H9 (cell line): ENCODE measurements at regions not wholly inside any gene's neighbourhood (a gene's known extent, or its start where the extent isn't known, plus 50 kb on each side); places are given as distances from the start of the nearest gene placed in this dataset.

ENCODE experiments used
- DNase-seq: peaks from one replicate; pipeline ENCODE4 v3.0.0-alpha.2; 2017
- H2AFZ ChIP-seq: one replicate; pipeline ENCODE4 v1.6.1; 2013; ENCODE audit warnings: mild to moderate bottlenecking, low read length, control low read depth, moderate library complexity
- H2AK5ac ChIP-seq: 2 replicates; pipeline ENCODE4 v1.6.1; 2013; ENCODE audit warnings: low read length, control low read depth, mixed read lengths; ENCODE audit not compliant: insufficient read length
- H2BK120ac ChIP-seq: one replicate; pipeline ENCODE4 v1.6.1; 2013; ENCODE audit warnings: low read depth, mild to moderate bottlenecking, low read length, control low read depth, inconsistent platforms; ENCODE audit not compliant: poor library complexity, severe bottlenecking
- H2BK12ac ChIP-seq: 2 replicates; pipeline ENCODE4 v1.6.1; 2013; ENCODE audit warnings: low read length, control low read depth, mixed read lengths, low read depth; ENCODE audit not compliant: insufficient read length
- H2BK15ac ChIP-seq: 2 replicates; pipeline ENCODE4 v1.6.1; 2013; ENCODE audit warnings: low read depth, low read length, control low read depth
- H2BK20ac ChIP-seq: one replicate; pipeline ENCODE4 v1.6.1; 2013; ENCODE audit warnings: low read depth, mild to moderate bottlenecking, low read length, control low read depth, inconsistent platforms; ENCODE audit not compliant: poor library complexity, severe bottlenecking
- H2BK5ac ChIP-seq: 2 replicates; pipeline ENCODE4 v1.6.1; 2013; ENCODE audit warnings: low read length, control low read depth, mixed read lengths; ENCODE audit not compliant: insufficient read length
- H3K14ac ChIP-seq: 2 replicates; pipeline ENCODE4 v1.6.1; 2013; ENCODE audit warnings: low read length, control low read depth; ENCODE audit not compliant: insufficient read depth
- H3K18ac ChIP-seq: 2 replicates; pipeline ENCODE4 v1.6.1; 2013; ENCODE audit warnings: low read depth, mild to moderate bottlenecking, mixed read lengths, low read length, control low read depth; ENCODE audit not compliant: insufficient read length
- H3K23ac ChIP-seq: 2 replicates; pipeline ENCODE4 v1.6.1; 2013; ENCODE audit warnings: low read length, control low read depth, mixed read lengths, low read depth; ENCODE audit not compliant: insufficient read length
- H3K23me2 ChIP-seq: 2 replicates; pipeline ENCODE4 v1.6.1; 2013; ENCODE audit warnings: low read depth, mild to moderate bottlenecking, mixed read lengths, low read length, control low read depth; ENCODE audit not compliant: insufficient read length, poor library complexity, severe bottlenecking
- H3K27ac ChIP-seq: 2 replicates; pipeline ENCODE4 v1.5.1; 2013; ENCODE audit warnings: low read length, control low read depth, mixed read lengths, low read depth; ENCODE audit not compliant: insufficient read length
- H3K27me3 ChIP-seq: 2 replicates; pipeline ENCODE4 v1.6.1; 2013; ENCODE audit warnings: low read length, control low read depth, inconsistent platforms; ENCODE audit not compliant: insufficient read depth
- H3K4ac ChIP-seq: 2 replicates; pipeline ENCODE4 v1.6.1; 2013; ENCODE audit warnings: low read depth, mild to moderate bottlenecking, control low read depth, inconsistent platforms, low read length, moderate library complexity
- H3K4me1 ChIP-seq: 2 replicates; pipeline ENCODE4 v1.6.1; 2013; ENCODE audit warnings: low read length, control low read depth, inconsistent platforms; ENCODE audit not compliant: insufficient read depth
- H3K4me2 ChIP-seq: 2 replicates; pipeline ENCODE4 v1.6.1; 2013; ENCODE audit warnings: low read length, control low read depth, mixed read lengths; ENCODE audit not compliant: insufficient read length, insufficient read depth
- H3K56ac ChIP-seq: 2 replicates; pipeline ENCODE4 v1.6.1; 2013; ENCODE audit warnings: low read depth, mild to moderate bottlenecking, mixed read lengths, low read length, control low read depth; ENCODE audit not compliant: insufficient read length
- H3K79me1 ChIP-seq: 2 replicates; pipeline ENCODE4 v1.6.1; 2013; ENCODE audit warnings: low read depth, mild to moderate bottlenecking, moderate library complexity, low read length, control low read depth, inconsistent platforms; ENCODE audit not compliant: insufficient read depth, poor library complexity, severe bottlenecking
- H3K79me2 ChIP-seq: 2 replicates; pipeline ENCODE4 v1.6.1; 2013; ENCODE audit warnings: low read length, control low read depth, inconsistent platforms; ENCODE audit not compliant: insufficient read depth
- H3K9ac ChIP-seq: 2 replicates; pipeline ENCODE4 v1.6.1; 2013; ENCODE audit warnings: low read length, control low read depth, mixed read lengths; ENCODE audit not compliant: insufficient read length; ENCODE audit errors: extremely low read depth
- H3K9me3 ChIP-seq: one replicate; pipeline ENCODE4 v1.6.1; 2013; ENCODE audit warnings: low read depth, low read length, inconsistent platforms; ENCODE audit not compliant: control insufficient read depth
- H3T11ph ChIP-seq: one replicate; pipeline ENCODE4 v1.6.1; 2013; ENCODE audit warnings: mild to moderate bottlenecking, low read length, control low read depth, inconsistent platforms
- H4K20me1 ChIP-seq: one replicate; pipeline ENCODE4 v1.6.1; 2013; ENCODE audit not compliant: control insufficient read depth, insufficient read length, insufficient read depth
- H4K5ac ChIP-seq: 2 replicates; pipeline ENCODE4 v1.6.1; 2013; ENCODE audit warnings: low read depth, mild to moderate bottlenecking, mixed read lengths, low read length, control low read depth; ENCODE audit not compliant: insufficient read length
- H4K8ac ChIP-seq: replicated peaks from 2 replicates; pipeline ENCODE4 v1.6.1; 2013; ENCODE audit warnings: low read length, control low read depth, mixed read lengths, low read depth; ENCODE audit not compliant: insufficient read length
- H4K91ac ChIP-seq: 2 replicates; pipeline ENCODE4 v1.6.1; 2013; ENCODE audit warnings: low read depth, mild to moderate bottlenecking, moderate library complexity, mixed read lengths, low read length, control low read depth; ENCODE audit not compliant: insufficient read length
- H3K27ac Mint-ChIP-seq, 3 experiments: 2 replicates in 2 of 3; 3 replicates in 1 of 3; pipeline ENCODE4 v1.8.0; 2020 to 2021; ENCODE audit warnings: mixed read lengths in 3 of 3, mild to moderate bottlenecking in 1 of 3, moderate library complexity in 1 of 3
- H3K27me3 Mint-ChIP-seq: 2 replicates; pipeline ENCODE4 v1.8.0; 2021; ENCODE audit warnings: low read depth, mild to moderate bottlenecking, moderate library complexity, mixed read lengths
- H3K36me3 Mint-ChIP-seq, 3 experiments: 2 replicates in 2 of 3; 3 replicates in 1 of 3; pipeline ENCODE4 v1.8.0; 2020 to 2021; ENCODE audit warnings: low read depth in 3 of 3, mixed read lengths in 3 of 3; ENCODE audit not compliant: insufficient read depth in 1 of 3
- H3K4me1 Mint-ChIP-seq, 2 experiments: 2 replicates each; pipeline ENCODE4 v1.8.0; 2020; ENCODE audit warnings: mixed read lengths in 2 of 2
- H3K4me3 Mint-ChIP-seq, 2 experiments: 2 replicates in 1 of 2; 3 replicates in 1 of 2; pipeline ENCODE4 v1.8.0; 2020 to 2021; ENCODE audit warnings: mild to moderate bottlenecking in 2 of 2, mixed read lengths in 2 of 2, moderate library complexity in 1 of 2
- H3K9me3 Mint-ChIP-seq, 2 experiments: 2 replicates in 1 of 2; 3 replicates in 1 of 2; pipeline ENCODE4 v1.8.0; 2020; ENCODE audit warnings: mild to moderate bottlenecking in 2 of 2, mixed read lengths in 2 of 2, moderate library complexity in 1 of 2
- TF ChIP-seq, protein P1 (sequence below): fragments of 200-600 bp; sonication (generic); conservative IDR thresholded peaks from 3 replicates; pipeline ENCODE4 v1.8.0; 2021; ENCODE audit warnings: antibody characterized with exemption, mild to moderate bottlenecking

DNA sequence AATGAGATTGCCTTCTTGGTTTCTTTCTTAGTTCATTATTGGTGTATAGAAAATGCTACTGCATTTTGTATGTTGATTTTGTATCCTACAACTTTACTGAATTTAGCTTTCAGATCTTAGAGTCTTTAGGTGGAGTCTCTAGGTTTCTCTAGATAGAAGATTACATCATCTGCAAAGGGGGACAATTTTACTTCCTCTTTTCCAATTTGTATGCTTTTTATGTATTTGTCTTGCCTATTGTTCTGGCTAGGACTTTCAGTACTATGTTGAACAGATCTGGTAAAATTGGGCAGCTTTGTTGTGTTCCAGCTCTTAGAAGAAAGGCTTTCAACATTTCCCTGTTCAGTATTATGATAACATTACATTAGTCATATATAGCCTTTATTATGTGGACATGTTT, 101.0 kb upstream of the SPRY2 start:
- H3K4me1 ChIP-seq: peaks cover 3% of the 10 kb centered on the region; the same call in 1 of the 2 replicates
- no peak overlapping the region for H2BK20ac ChIP-seq
- no peaks in the 10 kb centered on the region for H3K27me3 Mint-ChIP-seq
- H4K8ac ChIP-seq: no peak overlapping the region
- no peak overlapping the region for H3K9ac ChIP-seq
- H3K27ac Mint-ChIP-seq: no peak overlapping the region
- H2BK12ac ChIP-seq: no peak overlapping the region
- no peak overlapping the region for H3K4me3 Mint-ChIP-seq
- H3K56ac ChIP-seq: no peak overlapping the region
- no peak overlapping the region for H3T11ph ChIP-seq
- H3K9me3 ChIP-seq: no peaks in the 10 kb centered on the region
- H3K23me2 ChIP-seq: no peaks in the 10 kb centered on the region
- no peak overlapping the region for H2BK15ac ChIP-seq
- no peak overlapping the region for H2BK5ac ChIP-seq
- H2BK120ac ChIP-seq: no peak overlapping the region
- no peaks in the 10 kb centered on the region for H4K20me1 ChIP-seq
- H3K4me2 ChIP-seq: no peak overlapping the region
- TF ChIP-seq, protein P1, sequence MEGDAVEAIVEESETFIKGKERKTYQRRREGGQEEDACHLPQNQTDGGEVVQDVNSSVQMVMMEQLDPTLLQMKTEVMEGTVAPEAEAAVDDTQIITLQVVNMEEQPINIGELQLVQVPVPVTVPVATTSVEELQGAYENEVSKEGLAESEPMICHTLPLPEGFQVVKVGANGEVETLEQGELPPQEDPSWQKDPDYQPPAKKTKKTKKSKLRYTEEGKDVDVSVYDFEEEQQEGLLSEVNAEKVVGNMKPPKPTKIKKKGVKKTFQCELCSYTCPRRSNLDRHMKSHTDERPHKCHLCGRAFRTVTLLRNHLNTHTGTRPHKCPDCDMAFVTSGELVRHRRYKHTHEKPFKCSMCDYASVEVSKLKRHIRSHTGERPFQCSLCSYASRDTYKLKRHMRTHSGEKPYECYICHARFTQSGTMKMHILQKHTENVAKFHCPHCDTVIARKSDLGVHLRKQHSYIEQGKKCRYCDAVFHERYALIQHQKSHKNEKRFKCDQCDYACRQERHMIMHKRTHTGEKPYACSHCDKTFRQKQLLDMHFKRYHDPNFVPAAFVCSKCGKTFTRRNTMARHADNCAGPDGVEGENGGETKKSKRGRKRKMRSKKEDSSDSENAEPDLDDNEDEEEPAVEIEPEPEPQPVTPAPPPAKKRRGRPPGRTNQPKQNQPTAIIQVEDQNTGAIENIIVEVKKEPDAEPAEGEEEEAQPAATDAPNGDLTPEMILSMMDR: no peak
- H3K9me3 Mint-ChIP-seq: no peaks in the 10 kb centered on the region
- no peaks in the 10 kb centered on the region for H3K79me2 ChIP-seq
- no peak overlapping the region for H2AK5ac ChIP-seq
- H3K18ac ChIP-seq: no peak overlapping the region
- H3K4ac ChIP-seq: no peak overlapping the region
- no peaks in the 10 kb centered on the region for H3K36me3 Mint-ChIP-seq
- no peak overlapping the region for H4K5ac ChIP-seq
- no peak overlapping the region for H3K27ac ChIP-seq
- no peak overlapping the region for H3K14ac ChIP-seq
- H3K27me3 ChIP-seq: no peaks in the 10 kb centered on the region
- H3K23ac ChIP-seq: no peak overlapping the region
- no peak overlapping the region for H2AFZ ChIP-seq
- H3K79me1 ChIP-seq: no peaks in the 10 kb centered on the region
- H4K91ac ChIP-seq: no peak overlapping the region
- DNase-seq: no peak
- peaks cover 17 to 20% of the 10 kb centered on the region in 2 experiments for H3K4me1 Mint-ChIP-seq
